ENCODE measurements at regions not wholly inside any gene's neighbourhood (a gene's known extent, or its start where the extent isn't known, plus 50 kb on each side); places are given as distances from the start of the nearest gene placed in this dataset.

GRCh38 chr10:123600177-123600576, 66.0 kb upstream of the GPR26 start:
- POLR2A ChIA-PET: no interaction called here
- Mint-ChIP-seq H3K4me3 (no peak overlapping the region), H3K27me3 (peaks cover 4 to 52% (median 16%) of the 10 kb centered on the region in 5 donors), H3K27ac (no peak overlapping the region), H3K4me1 (no peaks in the 10 kb centered on the region), H3K9me3 (peaks cover 0 to 31% (median 13%) of the 10 kb centered on the region in 11 donors), H3K36me3 (peaks cover 0 to 4% (median 0%) of the 10 kb centered on the region in 5 donors)
- Histone ChIP-seq H3K27me3 (ENCODE audit: control insufficient read depth in 2 of 2, insufficient read depth in 2 of 2, low read length in 2 of 2) (no peaks in the 10 kb centered on the region), H3K4me3 (ENCODE audit: low read length) (no peak overlapping the region), H3K4me1 (ENCODE audit: control insufficient read depth in 2 of 2, insufficient read depth in 2 of 2, low read length in 2 of 2) (no peaks in the 10 kb centered on the region), H3K9me3 (ENCODE audit: control insufficient read depth in 2 of 3, low read length in 3 of 3) (no peaks in the 10 kb centered on the region), H3K27ac (ENCODE audit: low read depth, low read length) (no peak overlapping the region), H3K36me3 (ENCODE audit: control insufficient read depth in 2 of 3, insufficient read depth in 3 of 3, low read length in 3 of 3) (no peaks in the 10 kb centered on the region)
- intact Hi-C loops (cut with micrococcal nuclease): no loop called here
- DNase-seq (no peak), ATAC-seq (no peak)
- CTCF ChIA-PET: interaction anchor here (1.0 kb wide), 1 partner anchor 42 kb away, joined by 3 read pairs; no protein-coding TSS in a partner anchor

GRCh38 chr10:123603130-123603529, 63.0 kb upstream of the GPR26 start:
- no peaks in the 10 kb centered on the region for H3K9me3 ChIP-seq (ENCODE audit: control insufficient read depth in 2 of 3, low read length in 3 of 3)
- Mint-ChIP-seq H3K4me3 (no peak overlapping the region), H3K36me3 (peaks cover 0 to 4% (median 0%) of the 10 kb centered on the region in 5 donors), H3K27ac (no peak overlapping the region), H3K4me1 (no peaks in the 10 kb centered on the region), H3K9me3 (peaks cover 0 to 34% (median 13%) of the 10 kb centered on the region in 11 donors), H3K27me3 (peaks cover 4 to 63% (median 36%) of the 10 kb centered on the region in 5 donors)
- CTCF ChIA-PET: interaction anchor here (1.0 kb wide), 1 partner anchor 21 kb away, joined by 3 read pairs; no protein-coding TSS in a partner anchor
- H3K4me1 ChIP-seq (ENCODE audit: control insufficient read depth in 2 of 2, insufficient read depth in 2 of 2, low read length in 2 of 2): no peaks in the 10 kb centered on the region
- no peak overlapping the region for H3K4me3 ChIP-seq (ENCODE audit: low read length)
- DNase-seq: no peak
- POLR2A ChIA-PET: no interaction called here
- intact Hi-C loops (cut with micrococcal nuclease): no loop called here
- H3K27me3 ChIP-seq (ENCODE audit: control insufficient read depth in 2 of 2, insufficient read depth in 2 of 2, low read length in 2 of 2): no peaks in the 10 kb centered on the region
- H3K36me3 ChIP-seq (ENCODE audit: control insufficient read depth in 2 of 3, insufficient read depth in 3 of 3, low read length in 3 of 3): no peaks in the 10 kb centered on the region
- no peak for ATAC-seq
- H3K27ac ChIP-seq (ENCODE audit: low read depth, low read length): no peak overlapping the region

- peaks cover 4 to 63% (median 44%) of the 10 kb centered on the region in 5 donors for H3K27me3 Mint-ChIP-seq
- Histone ChIP-seq H3K36me3 (ENCODE audit: control insufficient read depth in 2 of 3, insufficient read depth in 3 of 3, low read length in 3 of 3) (no peaks in the 10 kb centered on the region), H3K4me1 (ENCODE audit: control insufficient read depth in 2 of 2, insufficient read depth in 2 of 2, low read length in 2 of 2) (no peaks in the 10 kb centered on the region), H3K4me3 (ENCODE audit: low read length) (no peak overlapping the region), H3K9me3 (ENCODE audit: control insufficient read depth in 2 of 3, low read length in 3 of 3) (no peaks in the 10 kb centered on the region), H3K27me3 (ENCODE audit: control insufficient read depth in 2 of 2, insufficient read depth in 2 of 2, low read length in 2 of 2) (no peaks in the 10 kb centered on the region), H3K27ac (ENCODE audit: low read depth, low read length) (no peak overlapping the region)
- no peak for ATAC-seq
- intact Hi-C loops (cut with micrococcal nuclease): no loop called here
- peaks cover 0 to 4% (median 0%) of the 10 kb centered on the region in 5 donors for H3K36me3 Mint-ChIP-seq
- H3K4me3 Mint-ChIP-seq: no peak overlapping the region
- no peak overlapping the region for H3K27ac Mint-ChIP-seq
- H3K9me3 Mint-ChIP-seq: peaks cover 0 to 34% (median 13%) of the 10 kb centered on the region in 11 donors
- no peaks in the 10 kb centered on the region for H3K4me1 Mint-ChIP-seq
- DNase-seq: no peak
- CTCF ChIA-PET: no interaction called here
- POLR2A ChIA-PET: no interaction called here
Measured at GRCh38 chr10:123604506-123604905, 61.6 kb upstream of the GPR26 start.

GRCh38 chr10:123606006-123606405, 60.1 kb upstream of the GPR26 start:
- H3K4me3 ChIP-seq (ENCODE audit: low read length): no peak overlapping the region
- H3K36me3 ChIP-seq (ENCODE audit: control insufficient read depth in 2 of 3, insufficient read depth in 3 of 3, low read length in 3 of 3): no peaks in the 10 kb centered on the region
- H3K4me3 Mint-ChIP-seq: no peak overlapping the region
- H3K9me3 Mint-ChIP-seq: peaks cover 1 to 25% (median 9%) of the 10 kb centered on the region in 11 donors
- H3K27ac Mint-ChIP-seq: no peak overlapping the region
- ChIA-PET POLR2A (no interaction called here), CTCF (no interaction called here)
- no peaks in the 10 kb centered on the region for H3K4me1 ChIP-seq (ENCODE audit: control insufficient read depth in 2 of 2, insufficient read depth in 2 of 2, low read length in 2 of 2)
- intact Hi-C loops (cut with micrococcal nuclease): no loop called here
- H3K9me3 ChIP-seq (ENCODE audit: control insufficient read depth in 2 of 3, low read length in 3 of 3): no peaks in the 10 kb centered on the region
- peaks cover 0 to 4% (median 0%) of the 10 kb centered on the region in 5 donors for H3K36me3 Mint-ChIP-seq
- no peaks in the 10 kb centered on the region for H3K4me1 Mint-ChIP-seq
- DNase-seq (no peak), ATAC-seq (no peak)
- no peak overlapping the region for H3K27ac ChIP-seq (ENCODE audit: low read depth, low read length)
- H3K27me3 ChIP-seq (ENCODE audit: control insufficient read depth in 2 of 2, insufficient read depth in 2 of 2, low read length in 2 of 2): no peaks in the 10 kb centered on the region
- H3K27me3 Mint-ChIP-seq: peaks cover 4 to 62% (median 48%) of the 10 kb centered on the region in 5 donors

- Histone ChIP-seq H3K9me3 (ENCODE audit: control insufficient read depth in 2 of 3, low read length in 3 of 3) (no peaks in the 10 kb centered on the region), H3K4me1 (ENCODE audit: control insufficient read depth in 2 of 2, insufficient read depth in 2 of 2, low read length in 2 of 2) (no peaks in the 10 kb centered on the region), H3K4me3 (ENCODE audit: low read length) (no peak overlapping the region), H3K27ac (ENCODE audit: low read depth, low read length) (no peak overlapping the region), H3K36me3 (ENCODE audit: control insufficient read depth in 2 of 3, insufficient read depth in 3 of 3, low read length in 3 of 3) (no peaks in the 10 kb centered on the region), H3K27me3 (ENCODE audit: control insufficient read depth in 2 of 2, insufficient read depth in 2 of 2, low read length in 2 of 2) (no peaks in the 10 kb centered on the region)
- peaks cover 0 to 16% (median 4%) of the 10 kb centered on the region in 11 donors for H3K9me3 Mint-ChIP-seq
- H3K27ac Mint-ChIP-seq: no peak overlapping the region
- no peak overlapping the region for H3K4me3 Mint-ChIP-seq
- POLR2A ChIA-PET: no interaction called here
- CTCF ChIA-PET: no interaction called here
- intact Hi-C loops (cut with micrococcal nuclease): no loop called here
- ATAC-seq: no peak
- DNase-seq: no peak
- H3K27me3 Mint-ChIP-seq: peaks cover under 1 to 62% (median 48%) of the 10 kb centered on the region in 5 donors
- no peaks in the 10 kb centered on the region for H3K4me1 Mint-ChIP-seq
- peaks cover 0 to 4% (median 0%) of the 10 kb centered on the region in 5 donors for H3K36me3 Mint-ChIP-seq
Measured at GRCh38 chr10:123606955-123607354, 59.2 kb upstream of the GPR26 start.

GRCh38 chr10:123607386-123607785, 58.8 kb upstream of the GPR26 start:
- intact Hi-C loops (cut with micrococcal nuclease): no loop called here
- ChIA-PET POLR2A (no interaction called here), CTCF (no interaction called here)
- H3K9me3 Mint-ChIP-seq: peaks cover 0 to 16% (median 3%) of the 10 kb centered on the region in 11 donors
- H3K27ac Mint-ChIP-seq: no peak overlapping the region
- Histone ChIP-seq H3K27ac (ENCODE audit: low read depth, low read length) (no peak overlapping the region), H3K4me3 (ENCODE audit: low read length) (no peak overlapping the region), H3K9me3 (ENCODE audit: control insufficient read depth in 2 of 3, low read length in 3 of 3) (no peaks in the 10 kb centered on the region), H3K36me3 (ENCODE audit: control insufficient read depth in 2 of 3, insufficient read depth in 3 of 3, low read length in 3 of 3) (no peaks in the 10 kb centered on the region), H3K4me1 (ENCODE audit: control insufficient read depth in 2 of 2, insufficient read depth in 2 of 2, low read length in 2 of 2) (no peaks in the 10 kb centered on the region), H3K27me3 (ENCODE audit: control insufficient read depth in 2 of 2, insufficient read depth in 2 of 2, low read length in 2 of 2) (no peaks in the 10 kb centered on the region)
- H3K4me1 Mint-ChIP-seq: no peaks in the 10 kb centered on the region
- ATAC-seq (no peak), DNase-seq (no peak)
- no peak overlapping the region for H3K4me3 Mint-ChIP-seq
- peaks cover 0 to 4% (median 0%) of the 10 kb centered on the region in 5 donors for H3K36me3 Mint-ChIP-seq
- H3K27me3 Mint-ChIP-seq: peaks cover 0 to 62% (median 48%) of the 10 kb centered on the region in 5 donors

- peaks cover 0 to 16% (median 4%) of the 10 kb centered on the region in 11 donors for H3K9me3 Mint-ChIP-seq
- Histone ChIP-seq H3K27ac (ENCODE audit: low read depth, low read length) (no peak overlapping the region), H3K9me3 (ENCODE audit: control insufficient read depth in 2 of 3, low read length in 3 of 3) (no peaks in the 10 kb centered on the region), H3K36me3 (ENCODE audit: control insufficient read depth in 2 of 3, insufficient read depth in 3 of 3, low read length in 3 of 3) (no peaks in the 10 kb centered on the region), H3K4me3 (ENCODE audit: low read length) (no peak overlapping the region), H3K4me1 (ENCODE audit: control insufficient read depth in 2 of 2, insufficient read depth in 2 of 2, low read length in 2 of 2) (no peaks in the 10 kb centered on the region), H3K27me3 (ENCODE audit: control insufficient read depth in 2 of 2, insufficient read depth in 2 of 2, low read length in 2 of 2) (no peaks in the 10 kb centered on the region)
- DNase-seq: no peak
- ATAC-seq: no peak
- H3K4me1 Mint-ChIP-seq: no peaks in the 10 kb centered on the region
- ChIA-PET CTCF (no interaction called here), POLR2A (no interaction called here)
- H3K4me3 Mint-ChIP-seq: no peak overlapping the region
- H3K36me3 Mint-ChIP-seq: peaks cover 0 to 4% (median 0%) of the 10 kb centered on the region in 5 donors
- intact Hi-C loops (cut with micrococcal nuclease): no loop called here
- H3K27ac Mint-ChIP-seq: no peak overlapping the region
- H3K27me3 Mint-ChIP-seq: peaks cover 0 to 60% (median 48%) of the 10 kb centered on the region in 5 donors
Measured at GRCh38 chr10:123608047-123608446, 58.1 kb upstream of the GPR26 start.

All from naive thymus-derived CD4-positive, alpha-beta T cell (primary cell).